Colon (tissue), 2 donors: ENCODE measurements at regions not wholly inside any gene's neighbourhood (a gene's known extent, or its start where the extent isn't known, plus 50 kb on each side); places are given as distances from the start of the nearest gene placed in this dataset.

Experiments
- FAIRE-seq: peaks from 2 replicates; lab custom pipeline; 2012; peaks lifted over from hg19 to GRCh38; lab: Jason Lieb, UNC
- donor health status: control.
- donor health status: control.

DNA sequence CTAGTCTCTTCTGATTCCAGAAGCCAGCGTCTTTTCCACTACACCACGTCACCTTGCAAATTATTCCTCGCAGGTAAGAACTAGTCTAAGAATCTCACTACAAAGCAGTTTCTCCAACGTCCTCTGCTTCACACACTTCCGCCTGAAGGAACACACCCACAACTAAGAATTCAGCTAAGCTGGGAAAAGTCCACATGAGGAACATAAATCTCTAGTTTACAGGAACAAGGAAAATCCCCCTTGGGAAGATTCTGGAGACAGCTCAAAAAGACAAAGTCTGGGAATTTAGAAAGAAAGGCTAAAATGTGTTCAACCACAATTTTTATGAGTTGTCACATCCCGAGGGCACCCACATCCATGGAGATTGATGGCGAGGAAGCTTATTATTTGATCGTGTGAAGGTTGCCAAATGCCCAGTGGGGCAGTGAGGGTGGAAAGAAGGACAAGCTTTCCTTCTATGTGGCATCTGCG is 780.2 kb upstream of the TBX3 start:
- FAIRE-seq: no peak

GRCh38 chr12:115461401-115461800 is 777.4 kb upstream of the TBX3 start:
- peak; percentile 14 for FAIRE-seq

DNA sequence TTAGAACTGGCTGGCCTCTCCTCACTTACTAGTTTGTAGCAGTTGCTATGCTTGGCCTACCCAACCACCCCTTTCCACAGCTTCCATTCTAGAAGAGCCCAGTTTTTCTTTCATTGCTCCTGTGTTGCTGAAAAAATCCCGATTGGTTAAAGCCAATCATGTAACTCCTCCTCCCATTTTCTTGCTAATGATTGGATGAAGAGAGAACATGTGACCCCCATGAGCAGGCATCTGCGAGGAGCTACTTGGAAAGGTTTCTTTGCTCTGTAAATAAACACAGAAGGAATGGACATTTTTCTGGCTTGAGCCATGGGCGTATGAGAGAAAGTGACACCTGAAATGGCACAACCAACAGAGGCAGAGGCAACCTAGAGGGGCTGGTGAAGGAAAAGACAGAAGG is 773.8 kb upstream of the TBX3 start:
- FAIRE-seq: no peak

DNA sequence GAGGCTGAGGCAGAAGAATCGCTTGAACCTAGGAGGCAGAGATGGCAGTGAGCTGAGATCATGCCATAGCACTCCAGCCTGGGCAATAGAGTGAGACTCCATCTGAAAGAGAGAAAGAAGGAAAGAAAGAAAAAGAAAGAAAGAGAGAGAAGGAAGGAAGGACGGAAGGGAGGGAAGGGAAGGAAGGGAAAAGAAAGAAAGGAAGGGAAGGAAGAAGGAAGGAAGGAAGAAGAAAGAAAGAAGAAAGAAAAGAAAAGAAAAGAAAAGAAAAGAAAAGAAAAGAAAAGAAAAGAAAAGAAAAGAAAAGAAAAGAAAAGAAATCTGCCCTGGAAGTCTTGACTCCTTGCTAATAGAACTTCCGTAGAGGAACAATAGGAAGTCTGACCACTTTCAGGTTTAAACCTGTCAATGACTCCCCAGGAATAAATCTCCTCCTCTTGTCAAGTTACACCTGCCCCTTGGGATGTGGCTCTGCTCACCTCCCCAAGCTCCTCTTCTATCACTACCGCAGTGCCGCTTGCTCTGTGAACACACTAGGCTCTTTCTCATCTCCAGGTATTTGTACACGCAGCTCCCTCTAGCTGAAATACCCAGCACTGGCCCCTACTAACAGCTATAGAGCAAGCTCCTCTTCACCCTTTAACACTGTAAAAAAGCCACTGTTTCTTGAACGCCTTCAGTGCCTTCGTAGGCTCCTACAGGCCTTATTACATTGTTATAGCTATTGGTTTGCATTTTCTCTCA is 773.1 kb upstream of the TBX3 start:
- no peak for FAIRE-seq

DNA sequence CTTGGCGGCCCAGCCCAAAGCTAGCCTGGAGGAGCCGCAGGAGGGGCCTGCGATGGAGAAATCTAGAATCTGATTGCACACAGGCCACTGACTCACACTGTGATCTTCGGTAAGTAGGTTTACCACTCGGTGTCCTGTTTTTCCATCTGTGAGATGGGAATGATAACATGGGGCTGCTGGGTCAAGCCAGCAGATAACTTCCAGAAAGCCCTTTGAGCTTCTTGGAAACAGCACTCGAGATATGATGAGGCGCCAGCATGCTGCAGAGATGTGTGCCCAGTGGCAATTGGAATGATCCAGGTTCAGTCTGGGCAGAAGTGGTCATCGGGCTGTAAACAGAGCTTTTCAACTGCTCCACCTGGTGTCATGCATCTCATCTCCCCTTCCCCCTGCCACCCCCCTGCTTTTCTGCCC is 771.3 kb upstream of the TBX3 start:
- FAIRE-seq: no peak

- no peak for FAIRE-seq
Measured at GRCh38 chr12:115452751-115453281, 768.8 kb upstream of the TBX3 start.

DNA sequence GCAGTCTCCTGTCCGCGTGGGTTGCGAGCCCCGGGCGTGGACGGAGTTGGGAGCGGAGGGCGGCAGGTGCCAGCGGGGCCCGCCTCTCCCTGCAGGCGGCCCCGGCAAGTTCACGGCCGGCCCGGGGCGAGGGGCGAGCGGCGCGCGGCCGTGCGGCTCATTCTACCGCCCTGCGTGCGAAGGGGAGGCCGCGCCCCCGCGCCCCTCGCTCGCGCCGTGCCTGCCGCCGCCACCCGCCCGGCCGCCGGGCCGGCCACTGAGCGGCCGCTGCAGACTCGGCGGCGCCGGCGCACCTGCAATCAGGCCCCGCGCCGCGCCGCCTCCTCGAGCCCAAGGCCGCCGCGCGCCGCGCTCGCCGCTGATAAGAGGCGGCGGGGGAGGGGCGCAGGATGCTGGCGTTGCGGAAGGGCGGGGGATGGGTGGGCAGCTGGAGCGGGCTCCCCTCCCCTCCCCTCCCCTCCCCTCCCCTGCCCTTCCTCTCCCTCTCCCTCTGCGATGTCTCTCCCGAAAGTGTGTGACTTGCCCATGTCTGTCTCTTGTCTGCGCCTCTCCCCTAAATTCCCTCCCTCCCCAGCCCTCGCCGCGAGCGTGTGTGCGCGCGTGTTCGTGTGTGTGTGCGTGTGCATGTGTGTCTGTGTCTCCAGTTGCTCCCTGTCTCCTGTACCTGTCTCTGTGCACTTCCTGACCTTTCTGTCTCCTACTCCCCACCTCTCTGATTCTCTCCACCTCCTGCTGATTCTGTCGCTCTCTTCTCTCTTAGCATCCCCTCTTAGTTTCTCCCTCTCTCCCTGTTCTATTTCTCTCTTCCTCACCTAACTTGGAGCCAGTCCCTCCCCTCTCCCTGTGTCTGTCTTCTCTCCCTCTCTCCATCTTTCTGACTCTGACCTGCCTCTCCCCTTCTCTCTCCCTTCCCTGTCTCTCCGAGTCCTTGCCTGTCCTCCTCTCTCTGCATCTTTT is 768.1 kb upstream of the TBX3 start:
- no peak for FAIRE-seq

GRCh38 chr12:115451151-115451779 is 767.3 kb upstream of the TBX3 start:
- FAIRE-seq: no peak

- no peak for FAIRE-seq
Measured at GRCh38 chr12:115450710-115451109, 766.7 kb upstream of the TBX3 start.

- FAIRE-seq: no peak
Measured at GRCh38 chr12:115450017-115450416, 766.0 kb upstream of the TBX3 start.

DNA sequence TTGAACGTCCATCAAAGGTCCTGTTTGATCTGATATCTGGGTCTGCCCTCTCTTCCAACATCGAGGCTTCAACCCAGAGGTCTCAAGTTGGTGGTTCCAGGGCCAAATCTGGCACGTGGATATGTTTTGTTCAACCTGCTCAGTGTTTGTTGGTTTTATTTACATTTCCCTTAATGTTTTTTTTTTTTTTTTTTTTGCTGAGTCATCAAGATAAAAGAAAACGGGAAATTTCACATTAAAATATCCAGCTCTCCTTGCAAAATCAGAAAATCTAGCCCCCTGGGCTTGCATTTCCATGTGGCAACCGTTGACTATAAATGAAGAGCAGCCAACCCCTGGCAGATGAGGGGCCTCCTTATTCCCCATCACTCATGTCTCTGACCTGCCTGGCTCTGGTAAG is 765.6 kb upstream of the TBX3 start:
- FAIRE-seq: no peak

DNA sequence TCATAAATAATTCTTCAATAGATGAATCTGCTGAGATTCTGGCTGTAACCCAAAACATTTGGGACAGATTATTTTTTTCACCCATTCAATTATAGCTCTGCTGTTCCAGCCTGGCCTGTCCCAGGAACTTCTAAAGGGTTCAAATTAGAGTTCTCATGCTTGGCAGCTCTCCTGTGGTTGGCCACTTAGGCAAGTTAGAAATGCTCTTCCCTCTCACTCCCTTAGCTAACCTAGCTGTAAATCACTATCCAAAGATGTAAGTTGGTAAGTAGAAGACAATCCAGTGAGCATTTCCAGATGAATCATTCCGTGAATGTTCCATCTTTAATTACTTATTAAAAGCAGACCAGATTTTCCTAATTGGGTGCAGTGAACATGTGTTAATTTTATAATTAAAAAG is 760.4 kb upstream of the TBX3 start:
- no peak for FAIRE-seq

GRCh38 chr12:115443351-115443938 is 759.5 kb upstream of the TBX3 start:
- no peak for FAIRE-seq

DNA sequence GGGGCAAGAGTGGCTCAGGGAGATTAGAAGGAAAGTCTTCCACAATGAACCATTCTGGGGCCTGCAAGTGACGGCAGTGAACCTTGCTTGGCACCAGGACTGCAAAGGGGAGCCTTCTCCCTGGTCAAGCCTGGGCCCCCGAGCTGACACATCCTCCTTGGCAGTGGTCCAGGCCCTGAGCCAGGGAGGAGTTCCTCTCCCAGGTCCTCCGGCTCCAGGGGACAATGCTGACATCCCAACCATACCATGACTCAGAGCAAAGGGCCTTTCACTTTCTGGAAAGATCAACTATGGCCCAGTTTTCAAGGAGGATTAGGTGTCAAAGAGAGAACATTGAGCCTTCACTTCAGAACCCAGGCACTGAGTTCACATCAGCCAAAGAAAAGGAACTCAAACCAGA is 756.5 kb upstream of the TBX3 start:
- FAIRE-seq: no peak

DNA sequence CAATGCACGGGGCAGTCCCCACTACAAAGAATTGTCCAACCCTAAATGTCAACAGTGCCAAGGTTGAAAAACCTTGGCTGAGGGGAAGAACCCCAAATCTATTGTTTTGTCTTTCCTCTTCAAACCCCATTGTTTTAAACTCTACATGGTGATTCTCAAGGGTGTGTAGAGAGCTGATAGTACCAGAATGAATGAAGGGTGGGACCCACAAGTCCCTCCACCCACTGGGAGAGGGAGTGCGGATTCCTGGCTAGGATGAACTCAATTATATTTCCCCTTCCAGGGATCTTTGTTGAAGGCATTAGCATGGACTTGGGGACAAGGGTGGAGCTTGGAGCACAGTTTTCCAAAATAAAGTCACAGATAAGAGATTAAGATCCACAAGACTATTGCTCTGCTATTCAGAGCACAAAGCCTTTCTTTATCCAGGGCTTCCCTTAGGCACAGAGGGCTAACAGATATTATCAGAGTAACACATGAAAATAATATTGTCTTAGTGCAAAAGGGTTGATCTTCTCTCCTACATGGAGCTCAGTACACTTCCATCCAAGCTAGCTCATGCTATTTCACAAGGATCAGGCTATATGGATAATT is 755.1 kb upstream of the TBX3 start:
- FAIRE-seq: no peak

GRCh38 chr12:115438314-115438713 is 754.3 kb upstream of the TBX3 start:
- FAIRE-seq: no peak

GRCh38 chr12:115437061-115437567 is 753.1 kb upstream of the TBX3 start:
- no peak for FAIRE-seq

GRCh38 chr12:115433014-115433634 is 749.1 kb upstream of the TBX3 start:
- FAIRE-seq: no peak

GRCh38 chr12:115430636-115431035 is 746.7 kb upstream of the TBX3 start:
- FAIRE-seq: no peak

GRCh38 chr12:115426732-115427131 is 742.8 kb upstream of the TBX3 start:
- FAIRE-seq: no peak

- FAIRE-seq: no peak
Measured at GRCh38 chr12:115424003-115424402, 740.0 kb upstream of the TBX3 start.
